ENCODE measurements at regions not wholly inside any gene's neighbourhood (a gene's known extent, or its start where the extent isn't known, plus 50 kb on each side); places are given as distances from the start of the nearest gene placed in this dataset.

- no peak for TF ChIP-seq CTCF (IDR thresholded peaks at IDR 0.05)
- TF ChIP-seq POLR2AphosphoS5 (IDR thresholded peaks at IDR 0.05): no peak
Measured at GRCh38 chr2:30031184-30031583, 109.8 kb upstream of the ALK start.
